Stomach smooth muscle (tissue), 2 donors: ENCODE measurements at regions not wholly inside any gene's neighbourhood (a gene's known extent, or its start where the extent isn't known, plus 50 kb on each side); places are given as distances from the start of the nearest gene placed in this dataset.
A peak's percentile ranks its signal among the peaks of the same experiment; 100 is the strongest.

ENCODE experiments used
- H3K27ac ChIP-seq: one replicate; pipeline ENCODE4 v1.7.0; 2013; ENCODE audit warnings: mild to moderate bottlenecking, low read length, inconsistent platforms
- H3K27me3 ChIP-seq, 2 donors: one replicate each; pipeline ENCODE4 v1.7.0; 2013; ENCODE audit warnings: low read length in 2 of 2; ENCODE audit not compliant: insufficient read depth in 2 of 2, control insufficient read depth in 1 of 2
- H3K36me3 ChIP-seq, 2 donors: one replicate each; pipeline ENCODE4 v1.7.0; 2013; ENCODE audit warnings: low read length in 2 of 2; ENCODE audit not compliant: control insufficient read depth in 2 of 2, insufficient read depth in 2 of 2
- H3K4me1 ChIP-seq: one replicate; pipeline ENCODE4 v1.7.0; 2013; ENCODE audit warnings: low read length; ENCODE audit not compliant: control insufficient read depth, insufficient read depth
- H3K4me3 ChIP-seq, 2 donors: one replicate each; pipeline ENCODE4 v1.7.0; 2013; ENCODE audit warnings: low read length in 2 of 2
- H3K9ac ChIP-seq, 2 donors: one replicate each; pipeline ENCODE4 v1.7.0; 2013; ENCODE audit warnings: low read length in 2 of 2, mild to moderate bottlenecking in 1 of 2
- H3K9me3 ChIP-seq, 2 donors: one replicate each; pipeline ENCODE4 v1.7.0; 2013; ENCODE audit warnings: low read length in 2 of 2; ENCODE audit not compliant: control insufficient read depth in 2 of 2
- donor health status: healthy.
- donor health status: Pancreatic carcinoma.

DNA sequence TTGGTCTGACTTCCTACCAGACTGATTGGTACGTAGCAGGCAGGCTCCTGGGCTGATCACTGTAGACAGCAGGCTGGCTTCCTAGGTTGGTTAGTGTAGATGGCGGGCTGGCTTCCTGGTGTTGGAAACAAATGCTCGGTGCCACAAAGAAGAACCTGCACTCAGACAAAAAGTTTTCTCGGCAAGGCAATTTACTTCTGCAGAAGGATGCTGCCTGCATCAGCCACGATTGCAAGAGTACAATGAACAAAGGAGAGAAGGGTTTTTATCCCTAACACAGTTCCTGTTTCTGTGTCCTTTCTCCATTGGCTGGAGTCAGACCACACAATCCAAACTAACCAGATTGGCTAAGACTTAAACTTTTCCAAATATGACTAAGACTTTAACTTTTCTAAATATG, 123.6 kb upstream of the PPP2R2D start:
- peaks cover 6 to 26% of the 10 kb centered on the region in 2 donors for H3K9me3 ChIP-seq
- no peak overlapping the region for H3K9ac ChIP-seq
- no peak overlapping the region for H3K27ac ChIP-seq
- peaks cover 13% of the 10 kb centered on the region for H3K4me1 ChIP-seq
- no peaks in the 10 kb centered on the region for H3K36me3 ChIP-seq
- H3K27me3 ChIP-seq = peaks cover 0 to 4% of the 10 kb centered on the region in 2 donors
- H3K4me3 ChIP-seq = peak overlapping the region in 1 of 2 donors; percentile 5

DNA sequence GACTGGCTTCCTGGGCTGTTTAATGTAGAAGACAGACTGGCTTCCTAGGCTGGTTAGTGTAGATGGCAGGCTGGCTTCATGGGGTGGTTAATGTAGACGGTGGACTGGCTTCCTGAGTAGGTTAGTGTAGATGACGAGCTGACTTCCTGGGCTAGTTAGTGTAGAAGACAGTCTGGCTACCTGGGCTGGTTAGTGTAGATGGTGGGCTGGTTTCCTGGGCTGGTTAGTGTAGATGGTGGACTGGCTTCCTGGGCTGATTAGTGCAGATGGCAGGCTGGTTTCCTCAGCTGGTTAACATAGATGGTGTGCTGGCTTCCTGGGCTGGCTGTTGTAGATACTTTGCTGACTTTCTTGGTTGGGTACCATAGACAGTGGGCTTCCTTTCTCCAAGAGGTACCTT, 122.9 kb upstream of the PPP2R2D start:
- H3K27ac ChIP-seq = no peak overlapping the region
- peaks cover 6 to 26% of the 10 kb centered on the region in 2 donors for H3K9me3 ChIP-seq
- H3K27me3 ChIP-seq = peaks cover 0 to 4% of the 10 kb centered on the region in 2 donors
- H3K36me3 ChIP-seq = no peaks in the 10 kb centered on the region
- H3K4me1 ChIP-seq = peaks cover 7% of the 10 kb centered on the region
- no peak overlapping the region for H3K9ac ChIP-seq
- no peak overlapping the region for H3K4me3 ChIP-seq

DNA sequence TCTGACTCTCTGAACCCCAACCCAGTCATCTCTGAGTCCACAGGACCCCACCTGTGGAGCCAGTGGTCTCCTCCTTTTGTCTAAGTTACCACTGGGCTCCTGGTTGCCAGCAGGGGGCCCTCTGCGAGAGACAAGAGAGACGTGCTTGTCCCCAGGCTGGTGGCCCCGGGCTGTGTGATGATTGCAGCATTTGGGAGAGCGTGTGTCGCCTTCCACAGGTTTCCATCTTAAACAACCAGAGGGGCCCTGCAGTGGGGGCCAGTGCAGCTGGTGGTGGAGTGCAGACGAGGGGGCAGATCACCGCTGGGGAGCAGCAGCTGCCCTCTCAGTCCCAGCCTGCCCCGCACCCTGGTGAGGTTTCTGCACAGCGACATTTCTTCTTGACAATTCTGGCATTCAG, 122.4 kb upstream of the PPP2R2D start:
- H3K27me3 ChIP-seq = peaks cover 0 to 4% of the 10 kb centered on the region in 2 donors
- H3K9ac ChIP-seq = no peak overlapping the region
- no peak overlapping the region for H3K27ac ChIP-seq
- no peaks in the 10 kb centered on the region for H3K36me3 ChIP-seq
- no peak overlapping the region for H3K4me3 ChIP-seq
- peaks cover 3% of the 10 kb centered on the region for H3K4me1 ChIP-seq
- peaks cover 6 to 26% of the 10 kb centered on the region in 2 donors for H3K9me3 ChIP-seq

DNA sequence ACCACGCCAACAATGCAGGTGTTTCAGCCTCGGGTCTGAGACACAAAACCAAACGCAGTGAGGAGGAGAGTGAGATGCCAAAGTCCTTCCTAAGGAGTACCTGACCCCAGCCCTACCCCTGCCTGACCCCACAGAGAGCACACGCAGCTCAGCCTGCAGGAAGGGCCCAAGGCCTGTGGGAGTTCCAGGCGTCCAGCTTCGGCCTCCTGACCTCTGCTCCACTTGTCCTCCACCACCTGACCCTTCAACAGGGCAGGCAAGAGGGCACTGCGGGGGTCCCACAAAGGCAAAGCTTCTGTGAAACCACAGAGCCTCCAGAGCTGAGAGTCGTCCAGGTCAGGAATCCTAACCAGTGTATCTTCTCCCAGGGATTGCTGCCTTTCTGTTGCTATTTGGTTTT, 122.0 kb upstream of the PPP2R2D start:
- Histone ChIP-seq H3K9ac (no peak overlapping the region), H3K27me3 (peaks cover 0 to 2% of the 10 kb centered on the region in 2 donors), H3K4me1 (no peaks in the 10 kb centered on the region), H3K27ac (no peak overlapping the region), H3K4me3 (no peak overlapping the region), H3K36me3 (no peaks in the 10 kb centered on the region), H3K9me3 (peaks cover 6 to 26% of the 10 kb centered on the region in 2 donors)

DNA sequence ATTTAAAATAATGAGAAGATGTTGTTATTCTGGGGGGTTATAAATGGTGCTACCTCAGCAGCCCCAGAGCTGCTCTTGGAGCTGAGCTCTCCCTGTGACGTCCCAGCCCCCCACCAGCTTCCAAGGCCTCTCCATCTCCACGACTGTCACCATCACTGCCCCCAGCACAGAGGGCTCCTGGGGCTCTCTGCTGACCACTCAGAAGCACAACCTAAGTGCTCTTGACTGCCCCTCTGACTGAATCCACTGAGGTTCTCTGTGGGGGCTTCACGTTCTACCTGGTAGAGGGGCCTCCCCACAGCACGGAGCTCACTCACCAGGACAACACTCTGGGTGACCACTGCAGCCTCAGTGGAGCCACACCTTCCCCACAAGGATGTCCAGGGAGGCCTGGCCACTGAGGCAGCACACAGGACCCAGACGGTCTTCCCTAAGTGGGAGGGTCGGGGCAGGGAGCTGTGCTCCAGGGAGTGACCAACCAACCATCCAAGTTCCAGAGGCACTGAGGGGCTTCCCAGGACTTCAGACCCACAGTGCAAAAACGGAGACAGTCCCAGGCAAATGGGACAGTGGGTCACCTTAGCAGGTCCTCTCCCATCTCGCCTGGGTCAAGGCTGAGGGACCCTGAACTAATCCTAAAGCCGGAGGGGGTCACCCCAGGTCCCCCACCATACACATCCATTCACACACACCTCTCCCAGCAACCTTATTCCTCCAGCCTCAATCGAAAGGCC, 121.0 kb upstream of the PPP2R2D start:
- Histone ChIP-seq H3K27me3 (peaks cover 0 to 2% of the 10 kb centered on the region in 2 donors), H3K4me3 (no peak overlapping the region), H3K36me3 (no peaks in the 10 kb centered on the region), H3K9ac (no peak overlapping the region), H3K27ac (no peak overlapping the region), H3K4me1 (no peaks in the 10 kb centered on the region), H3K9me3 (peaks cover 6 to 26% of the 10 kb centered on the region in 2 donors)

DNA sequence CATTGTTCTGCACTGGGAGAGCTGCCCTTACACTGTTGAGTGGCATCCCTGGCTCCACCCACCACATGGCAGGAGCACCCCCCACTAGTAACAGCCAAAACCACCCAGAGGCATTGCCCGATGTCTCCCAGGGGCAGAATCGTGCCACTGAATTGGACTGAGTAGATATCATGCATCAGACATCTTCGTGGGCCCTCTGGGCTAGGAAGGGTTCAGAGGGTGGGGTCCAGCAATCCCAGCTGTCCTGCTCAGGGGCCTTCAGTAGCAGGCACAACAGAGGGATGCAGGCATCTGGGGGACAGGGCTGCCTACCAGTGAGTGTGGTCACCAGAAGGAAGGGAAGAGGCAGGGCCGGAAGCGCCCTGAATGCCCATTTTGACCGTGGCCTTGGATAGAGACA, 119.7 kb upstream of the PPP2R2D start:
- H3K36me3 ChIP-seq = no peaks in the 10 kb centered on the region
- H3K27ac ChIP-seq = no peak overlapping the region
- H3K27me3 ChIP-seq = peaks cover 0 to 2% of the 10 kb centered on the region in 2 donors
- no peak overlapping the region for H3K4me3 ChIP-seq
- H3K9me3 ChIP-seq = peaks cover 6 to 25% of the 10 kb centered on the region in 2 donors
- H3K9ac ChIP-seq = no peak overlapping the region
- H3K4me1 ChIP-seq = no peaks in the 10 kb centered on the region

DNA sequence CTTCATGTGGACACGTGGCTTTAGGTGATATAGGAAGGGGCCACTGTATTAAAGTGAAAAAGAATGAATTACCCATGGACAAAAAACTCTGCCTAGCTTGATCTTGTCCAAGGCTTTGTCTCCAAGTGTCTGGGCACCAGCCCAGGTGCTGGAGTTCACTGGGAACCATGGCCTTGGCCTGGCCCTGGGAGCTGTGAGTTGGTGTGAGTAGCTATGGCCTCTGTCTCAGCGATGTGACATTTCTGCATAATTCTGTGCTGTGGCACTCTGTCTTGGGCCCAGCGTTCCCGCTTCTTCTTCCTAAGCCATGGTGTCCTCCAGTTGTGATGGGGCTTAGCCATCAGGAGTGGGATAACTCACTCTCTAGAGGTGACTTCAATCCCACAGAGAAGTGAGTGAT, 119.0 kb upstream of the PPP2R2D start:
- Histone ChIP-seq H3K36me3 (no peaks in the 10 kb centered on the region), H3K27me3 (peaks cover 0 to 2% of the 10 kb centered on the region in 2 donors), H3K4me1 (no peaks in the 10 kb centered on the region), H3K4me3 (no peak overlapping the region), H3K9me3 (peaks cover 6 to 18% of the 10 kb centered on the region in 2 donors), H3K27ac (no peak overlapping the region), H3K9ac (no peak overlapping the region)

DNA sequence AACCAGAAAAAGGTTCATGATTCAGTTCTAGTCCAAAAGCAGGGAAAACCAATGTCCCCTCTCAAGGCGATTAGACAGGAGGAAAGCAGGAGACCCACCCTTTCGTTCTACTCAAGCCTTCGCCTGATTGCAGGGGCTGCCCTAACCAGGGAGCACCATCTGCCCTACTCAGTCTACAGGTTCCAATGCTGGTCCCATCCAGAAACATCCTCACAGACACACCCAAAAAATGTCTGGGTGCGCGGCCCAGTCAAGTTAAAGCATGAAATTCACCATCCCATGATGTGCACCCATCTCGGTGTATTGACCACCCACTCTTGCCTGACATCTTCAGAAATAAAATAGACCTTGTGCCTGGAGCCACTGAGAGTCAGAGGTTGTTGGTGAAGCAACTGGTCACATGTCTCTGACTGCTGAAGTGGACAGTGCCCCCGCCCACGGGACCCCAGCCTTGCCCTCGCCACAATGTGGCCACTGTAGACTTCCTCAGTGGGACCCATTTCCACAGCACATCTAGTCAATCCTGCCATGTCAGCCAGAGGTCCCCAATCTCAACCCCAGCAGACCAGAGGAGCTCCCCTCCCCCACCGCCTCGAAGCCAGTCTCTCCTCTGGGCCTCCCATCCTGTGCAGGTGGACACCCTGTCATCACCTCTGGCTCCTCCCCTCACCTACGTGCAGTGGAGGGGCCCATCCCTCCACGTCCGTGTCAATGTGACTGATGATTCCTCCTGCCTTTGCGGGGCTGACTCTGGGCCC, 116.3 kb upstream of the PPP2R2D start:
- H3K4me3 ChIP-seq = no peak overlapping the region
- no peaks in the 10 kb centered on the region for H3K9me3 ChIP-seq
- H3K27ac ChIP-seq = no peak overlapping the region
- no peaks in the 10 kb centered on the region for H3K4me1 ChIP-seq
- H3K9ac ChIP-seq = no peak overlapping the region
- no peaks in the 10 kb centered on the region for H3K36me3 ChIP-seq
- H3K27me3 ChIP-seq = peaks cover 0 to 5% of the 10 kb centered on the region in 2 donors

DNA sequence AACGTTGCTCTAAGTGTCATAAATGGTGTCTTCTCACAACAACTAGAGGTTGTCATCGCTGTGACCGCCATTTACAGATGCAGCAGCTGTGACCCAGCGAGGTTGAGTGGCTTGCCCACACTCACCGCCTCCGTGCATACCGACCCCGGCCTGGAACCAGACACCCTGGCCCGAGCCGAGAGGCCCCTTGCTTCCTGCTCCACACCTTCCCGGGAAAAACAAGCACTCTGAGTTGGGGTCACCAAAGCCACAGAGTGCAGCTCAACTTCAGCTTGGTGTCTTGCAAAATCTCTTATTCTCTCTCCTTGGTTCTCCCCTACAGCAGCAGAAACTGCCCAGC, 115.7 kb upstream of the PPP2R2D start:
- Histone ChIP-seq H3K27me3 (peaks cover 0 to 3% of the 10 kb centered on the region in 2 donors), H3K9ac (no peak overlapping the region), H3K4me3 (no peak overlapping the region), H3K36me3 (no peaks in the 10 kb centered on the region), H3K9me3 (no peaks in the 10 kb centered on the region), H3K4me1 (no peaks in the 10 kb centered on the region), H3K27ac (no peak overlapping the region)

DNA sequence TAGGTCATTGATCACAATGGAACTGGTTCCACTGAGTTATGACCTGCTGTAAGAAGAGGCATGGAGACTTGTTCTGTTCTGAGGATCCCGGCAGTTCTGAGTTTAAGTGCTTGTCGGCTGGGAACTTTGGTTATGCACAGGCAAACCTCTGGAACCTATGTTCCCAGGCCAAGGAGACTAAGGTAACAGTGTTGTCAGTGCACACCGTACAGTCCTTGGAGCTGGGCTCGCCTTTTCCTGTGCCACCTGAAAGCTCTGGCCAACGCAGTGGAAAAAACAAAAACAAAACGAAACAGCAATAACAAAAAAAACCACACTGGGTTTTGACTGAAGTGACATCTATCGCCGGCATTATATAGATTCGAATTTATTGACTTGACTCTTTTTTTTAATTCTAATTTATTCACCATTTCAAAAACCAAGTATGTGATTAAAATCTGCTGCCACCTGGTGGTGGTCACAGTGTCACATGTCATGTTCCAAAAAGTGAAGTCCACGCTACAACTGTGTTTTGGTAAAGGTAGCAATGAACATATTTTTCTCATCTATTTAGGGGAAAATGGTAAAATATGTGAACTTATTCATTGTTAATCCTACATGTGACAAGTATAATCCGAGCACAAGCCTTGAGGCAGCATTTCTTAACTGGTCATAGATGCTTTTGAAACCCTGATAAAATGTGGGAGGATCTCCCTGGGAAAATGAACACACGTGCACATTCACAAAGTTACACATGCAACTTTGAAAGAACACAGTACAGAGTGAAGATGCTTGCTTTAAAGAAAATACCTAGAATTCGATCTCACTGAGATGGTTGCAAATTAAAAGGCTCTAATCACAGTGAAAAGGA, 113.8 kb upstream of the PPP2R2D start:
- no peak overlapping the region for H3K27ac ChIP-seq
- no peak overlapping the region for H3K9ac ChIP-seq
- H3K9me3 ChIP-seq = no peaks in the 10 kb centered on the region
- peaks cover 0 to 3% of the 10 kb centered on the region in 2 donors for H3K27me3 ChIP-seq
- H3K4me1 ChIP-seq = no peaks in the 10 kb centered on the region
- no peak overlapping the region for H3K4me3 ChIP-seq
- H3K36me3 ChIP-seq = no peaks in the 10 kb centered on the region
